ENCODE measurements at regions not wholly inside any gene's neighbourhood (a gene's known extent, or its start where the extent isn't known, plus 50 kb on each side); places are given as distances from the start of the nearest gene placed in this dataset.
"Not testable (repeated sequence)": the region's sequence is repeated elsewhere in the genome, so short reads cannot be mapped to it uniquely, and the experiment has no call there.

DNA sequence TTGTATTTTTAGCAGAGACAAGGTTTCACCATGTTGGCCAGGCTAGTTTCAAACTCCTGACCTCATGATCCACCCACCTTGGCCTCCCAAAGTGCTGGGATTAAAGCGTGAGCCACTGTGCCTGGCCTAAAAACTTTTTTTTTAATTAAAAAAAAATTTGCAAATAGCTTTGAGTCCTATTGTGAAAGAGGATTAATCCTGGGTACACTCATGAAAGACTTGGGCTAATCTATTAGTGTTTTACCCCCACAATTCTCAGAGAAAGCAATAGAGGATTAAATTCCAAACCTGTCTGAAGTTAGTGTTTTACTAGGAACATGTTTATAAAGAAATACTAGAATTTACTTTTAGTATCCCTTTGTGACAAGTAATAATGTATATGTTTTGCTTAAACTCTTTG lies 76.9 kb upstream of the ITGB1 start:
- DNase-seq (ENCODE audit: low read depth in 1 of 2, low spot score in 1 of 2) = no peak
- no peaks in the 10 kb centered on the region for H3K9me3 ChIP-seq (ENCODE audit: low read depth)
- H3K27me3 ChIP-seq = no peaks in the 10 kb centered on the region
- TF ChIP-seq, protein P1, sequence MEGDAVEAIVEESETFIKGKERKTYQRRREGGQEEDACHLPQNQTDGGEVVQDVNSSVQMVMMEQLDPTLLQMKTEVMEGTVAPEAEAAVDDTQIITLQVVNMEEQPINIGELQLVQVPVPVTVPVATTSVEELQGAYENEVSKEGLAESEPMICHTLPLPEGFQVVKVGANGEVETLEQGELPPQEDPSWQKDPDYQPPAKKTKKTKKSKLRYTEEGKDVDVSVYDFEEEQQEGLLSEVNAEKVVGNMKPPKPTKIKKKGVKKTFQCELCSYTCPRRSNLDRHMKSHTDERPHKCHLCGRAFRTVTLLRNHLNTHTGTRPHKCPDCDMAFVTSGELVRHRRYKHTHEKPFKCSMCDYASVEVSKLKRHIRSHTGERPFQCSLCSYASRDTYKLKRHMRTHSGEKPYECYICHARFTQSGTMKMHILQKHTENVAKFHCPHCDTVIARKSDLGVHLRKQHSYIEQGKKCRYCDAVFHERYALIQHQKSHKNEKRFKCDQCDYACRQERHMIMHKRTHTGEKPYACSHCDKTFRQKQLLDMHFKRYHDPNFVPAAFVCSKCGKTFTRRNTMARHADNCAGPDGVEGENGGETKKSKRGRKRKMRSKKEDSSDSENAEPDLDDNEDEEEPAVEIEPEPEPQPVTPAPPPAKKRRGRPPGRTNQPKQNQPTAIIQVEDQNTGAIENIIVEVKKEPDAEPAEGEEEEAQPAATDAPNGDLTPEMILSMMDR (IDR thresholded peaks at IDR 0.05; ENCODE audit: low read depth, low read length) = no peak
- no peak overlapping the region for H3K4me3 ChIP-seq
- H3K36me3 ChIP-seq = no peaks in the 10 kb centered on the region
- no peaks in the 10 kb centered on the region for H3K4me1 ChIP-seq (ENCODE audit: low read depth)
- no peak overlapping the region for H3K27ac ChIP-seq

DNA sequence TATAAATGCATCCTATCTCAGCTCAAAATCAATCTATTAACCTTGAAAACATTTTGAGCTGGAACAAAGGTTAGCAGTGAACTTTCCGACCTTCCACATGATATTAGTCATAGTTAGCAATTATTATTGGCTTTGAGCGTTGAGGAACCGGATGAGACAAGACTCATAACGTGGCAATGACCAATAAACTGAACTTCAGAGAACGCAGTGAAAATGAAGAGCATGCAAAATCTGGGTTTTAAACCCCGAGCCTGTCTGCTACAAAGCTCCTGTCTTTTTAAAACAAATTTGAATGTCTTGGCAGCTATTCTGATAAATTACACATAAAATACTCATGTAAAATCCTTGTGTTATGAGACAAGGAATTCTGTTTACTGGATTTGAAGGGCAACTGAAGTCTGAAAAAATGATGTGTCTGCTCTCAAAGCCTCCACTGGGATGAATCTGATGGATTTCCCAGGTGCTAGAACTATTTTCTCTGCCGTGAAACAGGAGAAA lies 74.7 kb upstream of the ITGB1 start:
- H3K27ac ChIP-seq = no peak overlapping the region
- DNase-seq (ENCODE audit: low read depth in 1 of 2, low spot score in 1 of 2) = peak in 1 of 2 donors; percentile 54
- no peaks in the 10 kb centered on the region for H3K4me1 ChIP-seq (ENCODE audit: low read depth)
- no peaks in the 10 kb centered on the region for H3K36me3 ChIP-seq
- TF ChIP-seq, protein P1 (IDR thresholded peaks at IDR 0.05; ENCODE audit: low read depth, low read length) = no peak
- H3K9me3 ChIP-seq (ENCODE audit: low read depth) = no peaks in the 10 kb centered on the region
- H3K4me3 ChIP-seq = no peak overlapping the region
- no peaks in the 10 kb centered on the region for H3K27me3 ChIP-seq

DNA sequence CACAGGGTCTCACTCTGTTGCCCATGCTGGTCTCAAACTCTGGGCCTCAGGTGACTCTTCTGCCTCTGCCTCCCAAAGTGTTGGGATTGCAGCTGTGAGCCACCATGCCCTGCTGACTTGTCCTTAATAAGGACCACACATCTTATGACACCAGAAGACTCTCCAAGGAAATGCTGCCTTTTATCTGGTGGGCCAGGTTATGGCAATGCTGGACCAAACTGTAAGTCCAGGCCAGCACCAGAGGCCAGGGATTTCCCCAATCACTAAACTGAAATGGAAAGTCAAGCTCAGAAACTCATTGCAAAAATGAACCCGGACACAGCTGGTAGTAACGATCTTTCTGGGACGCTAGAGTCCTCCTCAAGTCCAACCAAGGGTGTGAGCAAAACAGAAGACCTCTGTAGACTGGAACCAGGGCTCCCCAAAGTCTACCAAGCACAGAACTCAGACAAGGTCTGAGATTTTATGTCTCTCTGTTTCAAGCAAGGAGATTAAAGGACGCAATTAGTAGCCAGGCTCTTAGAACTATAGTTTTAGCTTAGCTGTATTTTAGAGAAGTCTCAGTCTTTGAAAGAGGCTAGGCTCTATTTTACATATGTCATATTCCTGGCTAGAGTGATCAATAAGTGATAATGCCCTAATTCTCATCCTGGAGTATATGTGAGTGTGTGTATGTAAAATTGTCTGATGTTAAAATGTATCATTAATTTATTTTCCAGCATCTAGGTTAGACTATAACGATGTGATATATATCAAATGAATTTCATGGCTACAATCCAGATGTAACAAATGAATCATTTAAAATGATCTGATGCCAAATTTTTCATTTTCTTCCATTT lies 74.0 kb upstream of the ITGB1 start:
- H3K4me1 ChIP-seq (ENCODE audit: low read depth) = no peaks in the 10 kb centered on the region
- no peak overlapping the region for H3K4me3 ChIP-seq
- H3K9me3 ChIP-seq (ENCODE audit: low read depth) = no peaks in the 10 kb centered on the region
- TF ChIP-seq, protein P1 (IDR thresholded peaks at IDR 0.05; ENCODE audit: low read depth, low read length) = no peak
- H3K36me3 ChIP-seq = no peaks in the 10 kb centered on the region
- no peaks in the 10 kb centered on the region for H3K27me3 ChIP-seq
- DNase-seq (ENCODE audit: low read depth in 1 of 2, low spot score in 1 of 2) = no peak
- no peak overlapping the region for H3K27ac ChIP-seq

DNA sequence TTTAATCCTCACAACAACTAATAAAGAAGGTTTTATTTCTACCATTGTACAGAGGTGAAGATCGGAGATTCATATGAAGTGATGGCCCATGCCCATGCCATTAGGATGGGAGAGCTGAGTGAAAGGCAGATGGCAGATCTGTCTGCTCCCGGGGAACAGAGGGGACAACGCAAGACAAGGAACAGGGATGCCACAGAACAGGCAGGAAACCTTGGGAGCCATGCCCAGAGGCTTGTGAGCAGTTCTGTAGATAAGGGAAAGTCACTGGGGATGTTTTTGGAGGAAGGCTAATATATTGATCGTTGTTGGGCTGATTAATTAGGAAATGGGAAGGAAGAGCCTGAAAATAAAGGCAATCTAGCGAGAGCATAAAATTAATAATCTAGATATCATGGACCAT lies 73.1 kb upstream of the ITGB1 start:
- DNase-seq (ENCODE audit: low read depth in 1 of 2, low spot score in 1 of 2) = no peak
- Histone ChIP-seq H3K4me1 (ENCODE audit: low read depth) (peaks cover 6% of the 10 kb centered on the region), H3K4me3 (no peak overlapping the region), H3K36me3 (no peaks in the 10 kb centered on the region), H3K27me3 (no peaks in the 10 kb centered on the region), H3K9me3 (ENCODE audit: low read depth) (no peaks in the 10 kb centered on the region), H3K27ac (no peak overlapping the region)
- TF ChIP-seq, protein P1 (IDR thresholded peaks at IDR 0.05; ENCODE audit: low read depth, low read length) = no peak

DNA sequence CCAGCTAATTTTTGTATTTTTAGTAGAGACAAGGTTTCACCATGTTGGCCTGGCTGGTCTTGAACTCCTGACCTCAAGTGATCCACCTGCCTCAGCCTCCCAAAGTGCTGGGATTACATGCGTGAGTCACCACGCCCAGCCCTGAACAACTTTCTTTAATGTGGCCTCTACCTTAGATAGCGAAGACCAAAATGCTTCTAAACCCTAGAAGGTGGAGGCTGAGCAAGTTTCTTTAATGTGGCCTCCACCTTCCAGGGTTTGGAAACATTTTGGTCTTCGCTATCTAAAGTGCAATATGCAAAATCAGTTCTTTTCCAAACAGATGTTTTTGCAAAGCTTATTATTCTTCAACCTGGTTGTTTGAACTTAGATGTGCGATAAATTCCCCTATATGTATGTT lies 70.5 kb upstream of the ITGB1 start:
- not testable (repeated sequence) for H3K4me1 ChIP-seq (ENCODE audit: low read depth); H3K36me3 ChIP-seq; H3K27me3 ChIP-seq; DNase-seq (ENCODE audit: low read depth in 1 of 2, low spot score in 1 of 2); H3K9me3 ChIP-seq (ENCODE audit: low read depth); H3K27ac ChIP-seq; H3K4me3 ChIP-seq

DNA sequence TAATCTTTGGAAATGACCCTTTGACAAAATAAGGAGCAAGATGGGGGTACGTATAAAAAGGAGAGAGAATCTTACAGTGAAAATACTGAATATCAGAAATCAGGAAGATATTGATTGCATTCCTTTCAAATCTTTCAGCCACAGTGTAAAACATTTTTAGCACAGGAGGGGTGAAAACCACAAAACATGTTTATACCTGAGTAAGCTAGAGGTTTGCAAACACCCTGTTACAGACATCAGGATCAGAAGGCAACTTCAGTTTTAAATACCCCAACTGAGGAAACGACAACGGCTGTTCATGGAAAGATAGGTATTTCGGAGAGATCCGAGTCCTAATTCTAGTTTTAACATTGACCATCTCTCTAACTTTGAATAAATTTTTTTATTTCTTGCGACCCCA lies 69.1 kb upstream of the ITGB1 start:
- TF ChIP-seq, protein P1 (IDR thresholded peaks at IDR 0.05; ENCODE audit: low read depth, low read length) = no peak
- peaks cover 9% of the 10 kb centered on the region for H3K4me1 ChIP-seq (ENCODE audit: low read depth)
- H3K4me3 ChIP-seq = no peak overlapping the region
- no peak for DNase-seq (ENCODE audit: low read depth in 1 of 2, low spot score in 1 of 2)
- no peaks in the 10 kb centered on the region for H3K9me3 ChIP-seq (ENCODE audit: low read depth)
- H3K27ac ChIP-seq = no peak overlapping the region
- H3K36me3 ChIP-seq = no peaks in the 10 kb centered on the region
- H3K27me3 ChIP-seq = no peaks in the 10 kb centered on the region

Data from cardiac muscle cell (in vitro differentiated cells and primary cell).